ENCODE measurements at regions not wholly inside any gene's neighbourhood (a gene's known extent, or its start where the extent isn't known, plus 50 kb on each side); places are given as distances from the start of the nearest gene placed in this dataset.

GRCh38 chr2:39995005-39995737 is 216.1 kb upstream of the THUMPD2 start:
- DNase-seq (ENCODE audit: extremely low read depth, low read depth) = no peak
- TF ChIP-seq, protein P1, sequence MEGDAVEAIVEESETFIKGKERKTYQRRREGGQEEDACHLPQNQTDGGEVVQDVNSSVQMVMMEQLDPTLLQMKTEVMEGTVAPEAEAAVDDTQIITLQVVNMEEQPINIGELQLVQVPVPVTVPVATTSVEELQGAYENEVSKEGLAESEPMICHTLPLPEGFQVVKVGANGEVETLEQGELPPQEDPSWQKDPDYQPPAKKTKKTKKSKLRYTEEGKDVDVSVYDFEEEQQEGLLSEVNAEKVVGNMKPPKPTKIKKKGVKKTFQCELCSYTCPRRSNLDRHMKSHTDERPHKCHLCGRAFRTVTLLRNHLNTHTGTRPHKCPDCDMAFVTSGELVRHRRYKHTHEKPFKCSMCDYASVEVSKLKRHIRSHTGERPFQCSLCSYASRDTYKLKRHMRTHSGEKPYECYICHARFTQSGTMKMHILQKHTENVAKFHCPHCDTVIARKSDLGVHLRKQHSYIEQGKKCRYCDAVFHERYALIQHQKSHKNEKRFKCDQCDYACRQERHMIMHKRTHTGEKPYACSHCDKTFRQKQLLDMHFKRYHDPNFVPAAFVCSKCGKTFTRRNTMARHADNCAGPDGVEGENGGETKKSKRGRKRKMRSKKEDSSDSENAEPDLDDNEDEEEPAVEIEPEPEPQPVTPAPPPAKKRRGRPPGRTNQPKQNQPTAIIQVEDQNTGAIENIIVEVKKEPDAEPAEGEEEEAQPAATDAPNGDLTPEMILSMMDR (IDR thresholded peaks at IDR 0.05; ENCODE audit: low read depth, low read length) = no peak

DNA sequence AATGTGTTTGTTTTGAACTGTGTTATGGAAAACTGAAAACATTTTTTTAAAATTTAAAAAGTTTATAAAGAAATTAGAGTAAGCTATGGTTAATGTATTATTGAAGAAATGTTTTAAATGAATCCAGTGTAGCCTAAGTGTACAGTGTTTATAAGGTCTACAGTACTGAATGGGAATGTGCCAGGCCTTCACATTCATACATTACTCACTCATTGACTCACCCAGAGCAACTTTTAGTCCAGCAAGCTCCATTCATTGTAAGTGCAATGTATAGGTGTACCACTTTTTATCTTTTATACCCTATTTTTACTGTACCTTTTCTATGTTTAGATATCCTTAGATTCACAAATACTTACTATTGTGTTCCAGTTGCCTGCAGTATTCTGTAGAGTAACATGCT is 215.1 kb upstream of the THUMPD2 start:
- DNase-seq (ENCODE audit: extremely low read depth, low read depth) = peak; percentile 14
- TF ChIP-seq, protein P1 (IDR thresholded peaks at IDR 0.05; ENCODE audit: low read depth, low read length) = no peak

GRCh38 chr2:39991298-39991697 is 212.2 kb upstream of the THUMPD2 start:
- peak; percentile 15 for DNase-seq (ENCODE audit: extremely low read depth, low read depth)
- TF ChIP-seq, protein P1 (IDR thresholded peaks at IDR 0.05; ENCODE audit: low read depth, low read length) = no peak

DNA sequence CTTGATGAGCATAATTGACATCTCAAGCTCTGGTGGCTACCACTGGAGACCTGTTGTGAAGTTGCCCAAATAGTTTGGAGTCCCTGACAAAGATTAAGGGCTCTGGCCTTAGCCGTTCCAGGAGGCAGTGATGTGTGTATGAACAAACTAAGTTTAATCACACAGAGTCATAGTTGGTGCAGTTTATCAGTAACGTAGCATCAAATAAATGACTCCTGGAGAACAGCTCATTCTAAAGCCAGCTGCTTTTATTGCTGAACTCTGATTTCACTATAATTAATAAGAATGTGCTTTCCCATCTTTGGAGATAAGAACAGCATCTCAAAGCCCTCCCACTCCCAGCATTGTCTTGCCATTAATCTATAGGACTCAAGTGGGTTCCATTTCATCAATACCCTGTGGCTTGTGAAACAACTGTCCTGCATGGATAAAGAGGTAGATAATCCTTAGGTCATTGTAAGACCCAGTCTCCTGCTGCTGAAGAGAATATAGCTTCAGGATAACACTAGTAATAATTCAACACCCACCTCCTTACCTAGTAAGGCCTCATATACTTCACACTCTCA is 211.4 kb upstream of the THUMPD2 start:
- TF ChIP-seq, protein P1 (IDR thresholded peaks at IDR 0.05; ENCODE audit: low read depth, low read length) = no peak
- no peak for DNase-seq (ENCODE audit: extremely low read depth, low read depth)

GRCh38 chr2:39989888-39990287 is 210.8 kb upstream of the THUMPD2 start:
- DNase-seq (ENCODE audit: extremely low read depth, low read depth) = no peak
- TF ChIP-seq, protein P1 (IDR thresholded peaks at IDR 0.05; ENCODE audit: low read depth, low read length) = no peak

GRCh38 chr2:39981883-39982311 is 202.8 kb upstream of the THUMPD2 start:
- TF ChIP-seq, protein P1 (IDR thresholded peaks at IDR 0.05; ENCODE audit: low read depth, low read length) = no peak
- peak; percentile 62 for DNase-seq (ENCODE audit: extremely low read depth, low read depth)

GRCh38 chr2:39975476-39976020 is 196.5 kb upstream of the THUMPD2 start:
- DNase-seq (ENCODE audit: extremely low read depth, low read depth) = no peak
- TF ChIP-seq, protein P1 (IDR thresholded peaks at IDR 0.05; ENCODE audit: low read depth, low read length) = no peak

All from AG09319 (cell line).